Gastroesophageal sphincter (tissue), 4 donors: ENCODE measurements at regions not wholly inside any gene's neighbourhood (a gene's known extent, or its start where the extent isn't known, plus 50 kb on each side); places are given as distances from the start of the nearest gene placed in this dataset.

Experiments
- ATAC-seq: fragments of 150-250 bp; one replicate; pipeline ENCODE4 v1.9.1; 2016; ENCODE audit warnings: mild to moderate bottlenecking, moderate library complexity
- H3K27ac ChIP-seq, 4 donors: fragments of 200-600 bp; sonication (generic) in 3 of 4; 1 replicate in 3 of 4; 2 replicates in 1 of 4; pipeline ENCODE4 v1.5.1; 2016 to 2019
- H3K27me3 ChIP-seq: fragments of 200-600 bp; sonication (generic); one replicate; pipeline ENCODE4 v1.5.1; 2019
- H3K36me3 ChIP-seq, 2 donors: fragments of 200-600 bp; sonication (generic); one replicate each; pipeline ENCODE4 v1.5.1; 2019; ENCODE audit warnings: control low read depth in 1 of 2
- H3K4me1 ChIP-seq, 3 donors: fragments of 200-600 bp; sonication (generic); 1 replicate in 2 of 3; 2 replicates in 1 of 3; pipeline ENCODE4 v1.5.1; 2016 to 2019; ENCODE audit warnings: control low read depth in 2 of 3
- H3K4me3 ChIP-seq, 2 donors: fragments of 200-600 bp; sonication (generic); one replicate each; pipeline ENCODE4 v1.5.1; 2019; ENCODE audit warnings: mild to moderate bottlenecking in 1 of 2, moderate library complexity in 1 of 2
- H3K9me3 ChIP-seq, 3 donors: fragments of 200-600 bp; sonication (generic); one replicate each; pipeline ENCODE4 v1.5.1; 2017 to 2019; ENCODE audit warnings: control low read depth in 2 of 3
- CTCF ChIP-seq, 4 experiments: fragments of 200-600 bp in 2 of 4; fragments of 450-650 bp in 2 of 4; sonication (generic) in 1 of 4; IDR thresholded peaks; one replicate each; pipeline ENCODE4 v1.5.1; 2017 to 2019; ENCODE audit warnings: antibody characterized with exemption in 4 of 4, mild to moderate bottlenecking in 2 of 4, moderate library complexity in 2 of 4
- EP300 ChIP-seq: sonication (generic); formaldehyde crosslinking; IDR thresholded peaks from one replicate; pipeline ENCODE4 v1.6.1; 2017; ENCODE audit warnings: antibody characterized with exemption, mild to moderate bottlenecking
- POLR2A ChIP-seq, 2 donors: fragments of 450-650 bp; IDR thresholded peaks; one replicate each; pipeline ENCODE4 v1.6.1; 2017; ENCODE audit warnings: antibody characterized with exemption in 2 of 2, mild to moderate bottlenecking in 2 of 2, moderate library complexity in 1 of 2
- POLR2AphosphoS5 ChIP-seq: sonication (generic); formaldehyde crosslinking; IDR thresholded peaks from one replicate; pipeline ENCODE4 v1.6.1; 2017; ENCODE audit warnings: antibody characterized with exemption
- WGBS, 2 donors: methylation state at CpG; one replicate each; pipeline ENCODE4 v1.1.5; 2018; ENCODE audit warnings: low coverage in 1 of 2; 5-methylcytosine and 5-hydroxymethylcytosine counted together

GRCh38 chr18:54433368-54433767 is 75.7 kb downstream of the C18orf54 start:
- Histone ChIP-seq H3K36me3 (no peaks in the 10 kb centered on the region), H3K27me3 (peaks cover 4% of the 10 kb centered on the region), H3K9me3 (no peaks in the 10 kb centered on the region), H3K4me1 (no peaks in the 10 kb centered on the region), H3K4me3 (no peak overlapping the region), H3K27ac (no peak overlapping the region)
- 20 to 40% methylated on average over 5 of the region's 5 CpGs for WGBS, 2 donors
- no peak for ATAC-seq
- TF ChIP-seq CTCF (IDR thresholded peaks at IDR 0.05) (no peak), POLR2AphosphoS5 (no peak), EP300 (no peak), POLR2A (IDR thresholded peaks at IDR 0.05) (no peak)

- Histone ChIP-seq H3K27ac (no peak overlapping the region), H3K27me3 (peaks cover 4% of the 10 kb centered on the region), H3K36me3 (no peaks in the 10 kb centered on the region), H3K9me3 (no peaks in the 10 kb centered on the region), H3K4me3 (no peak overlapping the region), H3K4me1 (no peaks in the 10 kb centered on the region)
- whole genome bisulfite sequencing, 2 donors = 23 to 33% methylated on average over 1 of the region's 1 CpG
- TF ChIP-seq POLR2AphosphoS5 (no peak), EP300 (no peak), CTCF (IDR thresholded peaks at IDR 0.05) (no peak), POLR2A (IDR thresholded peaks at IDR 0.05) (no peak)
- ATAC-seq = no peak
Measured at GRCh38 chr18:54433857-54434256, 76.2 kb downstream of the C18orf54 start.

- no peak overlapping the region for H3K27ac ChIP-seq
- no peak overlapping the region for H3K4me3 ChIP-seq
- no peaks in the 10 kb centered on the region for H3K4me1 ChIP-seq
- no peak for ATAC-seq
- TF ChIP-seq EP300 = no peak
- no peak for TF ChIP-seq POLR2A (IDR thresholded peaks at IDR 0.05)
- TF ChIP-seq CTCF (IDR thresholded peaks at IDR 0.05) = no peak
- TF ChIP-seq POLR2AphosphoS5 = no peak
- WGBS, 2 donors = 25 to 60% methylated on average over 1 of the region's 1 CpG
- peaks cover 4% of the 10 kb centered on the region for H3K27me3 ChIP-seq
- H3K36me3 ChIP-seq = no peaks in the 10 kb centered on the region
- no peaks in the 10 kb centered on the region for H3K9me3 ChIP-seq
Measured at GRCh38 chr18:54434453-54434852, 76.7 kb downstream of the C18orf54 start.

- H3K4me1 ChIP-seq = no peaks in the 10 kb centered on the region
- 57 to 63% methylated on average over 4 to 5 of the region's 5 CpGs for WGBS, 2 donors
- ATAC-seq = no peak
Measured at GRCh38 chr18:54436501-54436900, 78.8 kb downstream of the C18orf54 start.

More at GRCh38 chr18:54436501-54436900, 78.8 kb downstream of the C18orf54 start:
- Histone ChIP-seq H3K9me3 (no peaks in the 10 kb centered on the region), H3K27me3 (peaks cover 9% of the 10 kb centered on the region), H3K4me3 (no peak overlapping the region), H3K27ac (no peak overlapping the region), H3K36me3 (no peaks in the 10 kb centered on the region)
- TF ChIP-seq EP300 (no peak), POLR2AphosphoS5 (no peak), POLR2A (IDR thresholded peaks at IDR 0.05) (no peak), CTCF (IDR thresholded peaks at IDR 0.05) (no peak)
